ENCODE measurements at regions not wholly inside any gene's neighbourhood (a gene's known extent, or its start where the extent isn't known, plus 50 kb on each side); places are given as distances from the start of the nearest gene placed in this dataset.

GRCh38 chr12:66964629-66965028, 285.8 kb upstream of the GRIP1 start:
- no peak for DNase-seq (ENCODE audit: low read depth)

- no peak for DNase-seq (ENCODE audit: low read depth)
Measured at GRCh38 chr12:66965621-66966020, 286.7 kb upstream of the GRIP1 start.

GRCh38 chr12:66971816-66972215, 292.9 kb upstream of the GRIP1 start:
- no peak for DNase-seq (ENCODE audit: low read depth)

GRCh38 chr12:66976526-66976925, 292.6 kb upstream of the CAND1 start:
- DNase-seq (ENCODE audit: low read depth), result no peak

- no peak for DNase-seq (ENCODE audit: low read depth)
Measured at GRCh38 chr12:66978802-66979201, 290.4 kb upstream of the CAND1 start.

- no peak for DNase-seq (ENCODE audit: low read depth)
Measured at GRCh38 chr12:66979251-66979650, 289.9 kb upstream of the CAND1 start.

- no peak for DNase-seq (ENCODE audit: low read depth)
Measured at GRCh38 chr12:66984077-66984476, 285.1 kb upstream of the CAND1 start.

GRCh38 chr12:66984962-66985361, 284.2 kb upstream of the CAND1 start:
- DNase-seq (ENCODE audit: low read depth), result no peak

- no peak for DNase-seq (ENCODE audit: low read depth)
Measured at GRCh38 chr12:66999141-66999540, 270.0 kb upstream of the CAND1 start.

- DNase-seq (ENCODE audit: low read depth), result no peak
Measured at GRCh38 chr12:67001251-67001650, 267.9 kb upstream of the CAND1 start.

GRCh38 chr12:67002720-67003119, 266.4 kb upstream of the CAND1 start:
- DNase-seq (ENCODE audit: low read depth), result no peak

- no peak for DNase-seq (ENCODE audit: low read depth)
Measured at GRCh38 chr12:67006610-67007009, 262.5 kb upstream of the CAND1 start.

- DNase-seq (ENCODE audit: low read depth), result no peak
Measured at GRCh38 chr12:67014642-67015041, 254.5 kb upstream of the CAND1 start.

GRCh38 chr12:67018105-67018504, 251.1 kb upstream of the CAND1 start:
- no peak for DNase-seq (ENCODE audit: low read depth)

GRCh38 chr12:67019070-67019469, 250.1 kb upstream of the CAND1 start:
- DNase-seq (ENCODE audit: low read depth), result no peak

GRCh38 chr12:67025543-67026114, 243.5 kb upstream of the CAND1 start:
- peak; percentile 13 for DNase-seq (ENCODE audit: low read depth)

GRCh38 chr12:67026487-67027246, 242.5 kb upstream of the CAND1 start:
- DNase-seq (ENCODE audit: low read depth), result no peak

GRCh38 chr12:67028529-67028928, 240.6 kb upstream of the CAND1 start:
- no peak for DNase-seq (ENCODE audit: low read depth)

GRCh38 chr12:67034110-67034879, 234.9 kb upstream of the CAND1 start:
- no peak for DNase-seq (ENCODE audit: low read depth)

- DNase-seq (ENCODE audit: low read depth), result no peak
Measured at GRCh38 chr12:67035121-67035520, 234.0 kb upstream of the CAND1 start.

- DNase-seq (ENCODE audit: low read depth), result no peak
Measured at GRCh38 chr12:67038486-67038885, 230.7 kb upstream of the CAND1 start.

- no peak for DNase-seq (ENCODE audit: low read depth)
Measured at GRCh38 chr12:67039995-67040860, 228.9 kb upstream of the CAND1 start.

GRCh38 chr12:67040861-67041137, 228.4 kb upstream of the CAND1 start:
- DNase-seq (ENCODE audit: low read depth), result no peak

All from stimulated activated CD4-positive, alpha-beta T cell treated with anti-CD3 and anti-CD28 coated beads, Interleukin-2, amount 100 ng/mL, for 4 hours (primary cell).